ENCODE measurements at regions not wholly inside any gene's neighbourhood (a gene's known extent, or its start where the extent isn't known, plus 50 kb on each side); places are given as distances from the start of the nearest gene placed in this dataset.

GRCh38 chr15:25176616-25176923, 221.8 kb downstream of the SNRPN start:
- no peak overlapping the region for H3K4me3 ChIP-seq (replicated peaks in 1 of 3; ENCODE audit: insufficient read depth in 1 of 3, low read depth in 1 of 3, low read length in 3 of 3)
- TF ChIP-seq GATA2 (IDR thresholded peaks at IDR 0.05; ENCODE audit: insufficient read depth, insufficient read length, low read depth, low read length): no peak
- TF ChIP-seq MAX (IDR thresholded peaks at IDR 0.05; ENCODE audit: insufficient read depth, insufficient read length): no peak
- TF ChIP-seq POLR2AphosphoS5 (IDR thresholded peaks at IDR 0.05; ENCODE audit: insufficient read depth, low read depth, low read length): no peak
- TF ChIP-seq EZH2 (IDR thresholded peaks at IDR 0.05; ENCODE audit: borderline replicate concordance, low read depth, low read length, severe bottlenecking): no peak
- TF ChIP-seq POLR2A (IDR thresholded peaks at IDR 0.05; ENCODE audit: low read depth, low read length): no peak
- H4K20me1 ChIP-seq (replicated peaks; ENCODE audit: control insufficient read depth, extremely low read depth, insufficient read depth, low read length): no peaks in the 10 kb centered on the region
- H3K4me1 ChIP-seq (ENCODE audit: control insufficient read depth, extremely low read depth, insufficient read depth, low read length): no peaks in the 10 kb centered on the region
- no peaks in the 10 kb centered on the region for H3K9me1 ChIP-seq (replicated peaks; ENCODE audit: control insufficient read depth, extremely low read depth, insufficient read depth, low read length)
- H3K9ac ChIP-seq (replicated peaks; ENCODE audit: extremely low read depth, insufficient read depth, low read length): no peak overlapping the region
- DNase-seq (ENCODE audit: low read depth, low spot score) (no peak), FAIRE-seq (no peak)
- H3K27ac ChIP-seq (ENCODE audit: insufficient read depth, low read depth, low read length): no peak overlapping the region
- no peaks in the 10 kb centered on the region for H3K27me3 ChIP-seq (ENCODE audit: control insufficient read depth in 2 of 2, insufficient read depth in 2 of 2, low read length in 2 of 2)
- no peaks in the 10 kb centered on the region for H3K79me2 ChIP-seq (ENCODE audit: control insufficient read depth, insufficient read depth, low read length)
- dilution Hi-C loops (cut with MboI; ENCODE audit: extremely low pct_ligation_motif_present, low sequenced_read_pairs) (no loop called here), intact Hi-C loops (cut with micrococcal nuclease) (no loop called here)
- ChIA-PET CTCF (no interaction called here), POLR2A (no interaction called here)
- H3K36me3 ChIP-seq (ENCODE audit: control insufficient read depth in 2 of 2, extremely low read depth in 1 of 2, insufficient read depth in 2 of 2, low read length in 2 of 2): no peaks in the 10 kb centered on the region
- BruUV-seq (replicated peaks): no TSS peak
- no peak overlapping the region for H3K4me2 ChIP-seq (ENCODE audit: insufficient read depth, low read length)
- peaks cover 11% of the 10 kb centered on the region for H3K9me3 ChIP-seq (replicated peaks; ENCODE audit: control insufficient read depth, insufficient read depth, low read length)
- H2AFZ ChIP-seq (ENCODE audit: low read depth, low read length): no peak overlapping the region

GRCh38 chr15:25176991-25177954, 222.5 kb downstream of the SNRPN start:
- Histone ChIP-seq H3K9me3 (replicated peaks; ENCODE audit: control insufficient read depth, insufficient read depth, low read length) (peaks cover 11% of the 10 kb centered on the region), H3K27ac (ENCODE audit: insufficient read depth, low read depth, low read length) (no peak overlapping the region), H3K4me1 (ENCODE audit: control insufficient read depth, extremely low read depth, insufficient read depth, low read length) (no peaks in the 10 kb centered on the region), H3K4me2 (ENCODE audit: insufficient read depth, low read length) (no peak overlapping the region), H3K4me3 (replicated peaks in 1 of 3; ENCODE audit: insufficient read depth in 1 of 3, low read depth in 1 of 3, low read length in 3 of 3) (no peak overlapping the region), H4K20me1 (replicated peaks; ENCODE audit: control insufficient read depth, extremely low read depth, insufficient read depth, low read length) (no peaks in the 10 kb centered on the region), H3K79me2 (ENCODE audit: control insufficient read depth, insufficient read depth, low read length) (no peaks in the 10 kb centered on the region), H2AFZ (ENCODE audit: low read depth, low read length) (no peak overlapping the region), H3K36me3 (ENCODE audit: control insufficient read depth in 2 of 2, extremely low read depth in 1 of 2, insufficient read depth in 2 of 2, low read length in 2 of 2) (no peaks in the 10 kb centered on the region), H3K27me3 (ENCODE audit: control insufficient read depth in 2 of 2, insufficient read depth in 2 of 2, low read length in 2 of 2) (no peaks in the 10 kb centered on the region), H3K9me1 (replicated peaks; ENCODE audit: control insufficient read depth, extremely low read depth, insufficient read depth, low read length) (no peaks in the 10 kb centered on the region), H3K9ac (replicated peaks; ENCODE audit: extremely low read depth, insufficient read depth, low read length) (no peak overlapping the region)
- BruUV-seq (replicated peaks): no TSS peak
- TF ChIP-seq MYC (IDR thresholded peaks at IDR 0.05; ENCODE audit: low read depth, low read length): no peak
- no peak for TF ChIP-seq CTCF (IDR thresholded peaks at IDR 0.05; ENCODE audit: extremely low read depth in 1 of 2, insufficient read depth in 1 of 2, low read depth in 1 of 2, low read length in 2 of 2)
- no peak for TF ChIP-seq FOS (IDR thresholded peaks at IDR 0.05; ENCODE audit: borderline replicate concordance, insufficient read depth, low read length)
- TF ChIP-seq JUN (IDR thresholded peaks at IDR 0.05; ENCODE audit: borderline replicate concordance, insufficient read depth, insufficient read length, low read depth): no peak
- no peak for TF ChIP-seq GATA2 (IDR thresholded peaks at IDR 0.05; ENCODE audit: insufficient read depth, insufficient read length, low read depth, low read length)
- no peak for TF ChIP-seq POLR2A (IDR thresholded peaks at IDR 0.05; ENCODE audit: low read depth, low read length)
- TF ChIP-seq MAX (IDR thresholded peaks at IDR 0.05; ENCODE audit: insufficient read depth, insufficient read length): no peak
- TF ChIP-seq POLR2AphosphoS5 (IDR thresholded peaks at IDR 0.05; ENCODE audit: insufficient read depth, low read depth, low read length): no peak
- no peak for TF ChIP-seq EZH2 (IDR thresholded peaks at IDR 0.05; ENCODE audit: borderline replicate concordance, low read depth, low read length, severe bottlenecking)
- CTCF ChIA-PET: no interaction called here
- DNase-seq (ENCODE audit: low read depth, low spot score) (no peak), FAIRE-seq (no peak)
- dilution Hi-C loops (cut with MboI; ENCODE audit: extremely low pct_ligation_motif_present, low sequenced_read_pairs) (no loop called here), intact Hi-C loops (cut with micrococcal nuclease) (no loop called here)
- POLR2A ChIA-PET: no interaction called here
